Heart left ventricle (tissue), 13 donors: ENCODE measurements at regions not wholly inside any gene's neighbourhood (a gene's known extent, or its start where the extent isn't known, plus 50 kb on each side); places are given as distances from the start of the nearest gene placed in this dataset.

Source experiments
- CTCF ChIP-seq, 12 donors: fragments of 200-600 bp; sonication (generic) in 4 of 12; IDR thresholded peaks; one replicate each; pipeline versions ENCODE4 v1.5.0 to v1.8.0; 2018 to 2022; ENCODE audit warnings: antibody characterized with exemption in 12 of 12, mild to moderate bottlenecking in 5 of 12
- POLR2A ChIP-seq, 2 donors: fragments of 450-650 bp; IDR thresholded peaks; one replicate each; pipeline ENCODE4 v1.6.1; 2017; ENCODE audit warnings: antibody characterized with exemption in 2 of 2, mild to moderate bottlenecking in 2 of 2, moderate library complexity in 2 of 2
- donor health status: ischemic (EF 13 %, LVEDD 7.1; RV severe dilation, severe dysfunction).
- donor health status: DM: no; HTN: yes; CAD: no.
- donor health status: DM: no; HTN: no; CAD: no.
- donor health status: ischemic (EF 25% LVEDD 6.9; RV normal size, moderate dysfunction).
- donor health status: ischemic (EF 25% LVEDD 5.7; RV mildly dilated, moderate dysfunction).
- donor health status: ischemic (EF 35%, LVEDD 5.7; RV mildly dilated, moderate dysfunction).
- donor health status: nonischemic (EF 11% LVEDD 7.7; RV severe dilation, severe dysfunction).
- donor health status: DM: yes; HTN: yes; CAD: no.
- donor health status: PGD.
- donor health status: ischemic (EF 29% LVEDD 5.4; RV normal size, mild dysfunction).
- donor health status: nonischemic (EF 23%, LVEDD 6.1; RV moderate dilation, normal function).

DNA sequence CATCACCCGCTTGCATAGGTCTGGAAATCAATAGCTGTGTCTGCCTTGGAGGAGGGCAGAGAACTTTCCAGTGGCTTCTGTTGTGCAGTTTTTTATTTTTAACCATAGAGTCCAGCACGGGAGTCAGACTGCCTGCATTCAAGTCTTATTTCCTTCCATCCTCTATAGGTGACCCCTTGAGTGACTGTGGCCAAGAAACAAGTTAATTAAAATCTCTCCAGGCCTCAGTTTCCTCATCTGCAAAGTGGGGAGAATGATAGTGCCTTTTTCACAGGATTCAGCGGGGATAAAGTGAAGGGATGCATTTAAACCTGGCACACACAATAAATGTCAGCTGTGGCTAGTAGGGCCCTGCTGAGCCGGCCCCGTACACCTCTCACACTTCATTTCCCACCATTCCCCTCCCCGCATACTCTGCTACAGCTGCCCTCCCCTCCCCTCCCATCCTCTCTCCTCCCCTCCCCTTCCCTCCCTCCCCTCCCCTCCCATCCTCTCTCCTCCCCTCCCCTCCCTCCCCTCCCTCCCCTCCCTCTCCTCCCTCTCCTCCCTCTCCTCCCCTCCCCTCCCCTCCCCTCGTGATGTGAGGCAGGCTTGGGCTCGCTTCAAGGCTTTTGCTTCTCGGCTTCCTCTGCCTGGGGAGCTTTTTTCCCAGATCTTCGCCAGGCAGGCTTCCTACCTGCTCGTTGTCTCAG, 150.5 kb downstream of the TFAP2C start:
- TF ChIP-seq CTCF (IDR thresholded peaks at IDR 0.05) (no peak), POLR2A (IDR thresholded peaks at IDR 0.05) (no peak)
